Adrenal gland (tissue), 5 donors: ENCODE measurements at regions not wholly inside any gene's neighbourhood (a gene's known extent, or its start where the extent isn't known, plus 50 kb on each side); places are given as distances from the start of the nearest gene placed in this dataset.

Experiments used
- POLR2A ChIP-seq, 2 donors: fragments of 450-650 bp; IDR thresholded peaks; one replicate each; pipeline ENCODE4 v1.6.1; 2017; ENCODE audit warnings: antibody characterized with exemption in 2 of 2, mild to moderate bottlenecking in 2 of 2, moderate library complexity in 1 of 2
- TF ChIP-seq, protein P1 (sequence below), 6 experiments: fragments of 450-650 bp in 4 of 6; fragments of 200-600 bp in 2 of 6; sonication (generic) in 1 of 6; IDR thresholded peaks; 1 replicate in 5 of 6; 2 replicates in 1 of 6; pipeline versions ENCODE4 v1.5.1 to v1.8.0; 2016 to 2021; ENCODE audit warnings: antibody characterized with exemption in 6 of 6, mild to moderate bottlenecking in 2 of 6, moderate library complexity in 1 of 6
- donor health status: DM: no; HTN: no; CAD: no.

- TF ChIP-seq, protein P1, sequence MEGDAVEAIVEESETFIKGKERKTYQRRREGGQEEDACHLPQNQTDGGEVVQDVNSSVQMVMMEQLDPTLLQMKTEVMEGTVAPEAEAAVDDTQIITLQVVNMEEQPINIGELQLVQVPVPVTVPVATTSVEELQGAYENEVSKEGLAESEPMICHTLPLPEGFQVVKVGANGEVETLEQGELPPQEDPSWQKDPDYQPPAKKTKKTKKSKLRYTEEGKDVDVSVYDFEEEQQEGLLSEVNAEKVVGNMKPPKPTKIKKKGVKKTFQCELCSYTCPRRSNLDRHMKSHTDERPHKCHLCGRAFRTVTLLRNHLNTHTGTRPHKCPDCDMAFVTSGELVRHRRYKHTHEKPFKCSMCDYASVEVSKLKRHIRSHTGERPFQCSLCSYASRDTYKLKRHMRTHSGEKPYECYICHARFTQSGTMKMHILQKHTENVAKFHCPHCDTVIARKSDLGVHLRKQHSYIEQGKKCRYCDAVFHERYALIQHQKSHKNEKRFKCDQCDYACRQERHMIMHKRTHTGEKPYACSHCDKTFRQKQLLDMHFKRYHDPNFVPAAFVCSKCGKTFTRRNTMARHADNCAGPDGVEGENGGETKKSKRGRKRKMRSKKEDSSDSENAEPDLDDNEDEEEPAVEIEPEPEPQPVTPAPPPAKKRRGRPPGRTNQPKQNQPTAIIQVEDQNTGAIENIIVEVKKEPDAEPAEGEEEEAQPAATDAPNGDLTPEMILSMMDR (IDR thresholded peaks at IDR 0.05) = no peak
- no peak for TF ChIP-seq POLR2A (IDR thresholded peaks at IDR 0.05)
Measured at GRCh38 chrX:68997511-68997910, 167.7 kb downstream of the PJA1 start.
